GM18870 (cell line): ENCODE measurements at regions not wholly inside any gene's neighbourhood (a gene's known extent, or its start where the extent isn't known, plus 50 kb on each side); places are given as distances from the start of the nearest gene placed in this dataset.

Source experiments
- ATAC-seq: cut with Tn5 transposase; IDR thresholded peaks from one replicate; pipeline ENCODE4 v1.9.1; 2021; ENCODE audit warnings: moderate library complexity; ENCODE audit not compliant: unreplicated experiment

- ATAC-seq = no peak
These were observed 55.8 kb upstream of the TAGAP start for GRCh38 chr6:159100395-159101182.

- no peak for ATAC-seq
These were observed 55.2 kb upstream of the TAGAP start for GRCh38 chr6:159099961-159100360.

- ATAC-seq = no peak
These were observed 54.5 kb upstream of the TAGAP start for GRCh38 chr6:159099276-159099675.

- ATAC-seq = peak; percentile 44
These were observed 53.9 kb upstream of the TAGAP start for GRCh38 chr6:159098636-159099106.

GRCh38 chr6:159097256-159097655 is 52.5 kb upstream of the TAGAP start:
- ATAC-seq = no peak

GRCh38 chr6:159095616-159096015 is 50.8 kb upstream of the TAGAP start:
- no peak for ATAC-seq

- ATAC-seq = no peak
These were observed 49.9 kb upstream of the TAGAP start for GRCh38 chr6:159094444-159095252.
